ENCODE measurements at regions not wholly inside any gene's neighbourhood (a gene's known extent, or its start where the extent isn't known, plus 50 kb on each side); places are given as distances from the start of the nearest gene placed in this dataset.

DNA sequence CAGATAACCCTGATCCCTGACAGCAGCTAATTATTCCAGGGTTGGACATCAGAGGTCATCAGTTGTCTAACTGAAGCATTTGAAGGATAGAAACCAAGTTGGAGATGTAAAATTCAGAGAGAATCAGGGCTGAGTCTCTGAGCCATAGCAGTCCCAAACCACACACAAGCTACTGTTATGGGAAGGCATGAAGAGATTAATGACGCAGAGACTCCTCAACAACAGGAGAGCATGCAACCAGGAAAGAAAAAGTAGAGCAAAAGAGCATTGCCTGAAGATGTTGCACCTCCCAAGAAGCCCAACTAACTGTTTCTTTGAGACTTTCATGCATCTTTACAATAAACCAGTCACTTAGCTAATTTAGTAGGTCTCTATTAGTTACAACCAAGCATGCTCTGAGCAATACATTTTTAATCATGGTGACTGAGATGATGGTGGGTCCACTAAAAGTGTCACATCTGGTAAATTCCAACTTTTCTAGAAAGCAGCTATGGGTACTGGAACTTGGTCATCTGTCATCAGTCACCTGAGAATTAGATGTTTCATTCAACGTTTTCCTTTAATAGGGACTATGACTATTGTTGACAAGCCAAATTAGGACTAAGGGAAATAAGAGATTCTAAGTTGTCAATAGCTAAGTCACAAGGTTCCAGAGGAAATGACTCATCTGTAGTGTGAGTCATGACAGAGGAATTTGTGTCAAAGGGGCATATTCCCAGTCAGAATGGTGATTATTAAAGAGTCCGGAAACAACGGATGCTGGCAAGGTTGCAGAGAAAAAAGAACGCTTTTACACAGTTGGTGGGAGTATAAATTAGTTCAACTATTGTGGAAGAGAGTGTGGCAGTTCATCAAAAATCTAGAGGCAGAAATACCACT is 239.8 kb downstream of the CHD9NB start:
- no peak for TF ChIP-seq EZH2 (IDR thresholded peaks at IDR 0.05)
- no peak for TF ChIP-seq CTCF (IDR thresholded peaks at IDR 0.05)

Data from neural progenitor cell (in vitro differentiated cells).